HG03342 (cell line): ENCODE measurements at regions not wholly inside any gene's neighbourhood (a gene's known extent, or its start where the extent isn't known, plus 50 kb on each side); places are given as distances from the start of the nearest gene placed in this dataset.
"Not testable (repeated sequence)": the region's sequence is repeated elsewhere in the genome, so short reads cannot be mapped to it uniquely, and the experiment has no call there.

Source experiments
- ATAC-seq: cut with Tn5 transposase; IDR thresholded peaks from one replicate; pipeline ENCODE4 v1.9.1; 2021; ENCODE audit warnings: mild to moderate bottlenecking, moderate library complexity; ENCODE audit not compliant: unreplicated experiment

- ATAC-seq, result no peak
These were observed 85.2 kb downstream of the FDX1 start for GRCh38 chr11:110514967-110515366.

GRCh38 chr11:110517381-110517780 lies 87.6 kb downstream of the FDX1 start:
- not testable (repeated sequence) for ATAC-seq

- ATAC-seq, result no peak
These were observed 89.2 kb downstream of the FDX1 start for GRCh38 chr11:110518809-110519514.

GRCh38 chr11:110519796-110520195 lies 90.0 kb downstream of the FDX1 start:
- no peak for ATAC-seq

- ATAC-seq, result no peak
These were observed 92.7 kb downstream of the FDX1 start for GRCh38 chr11:110522471-110522870.

- no peak for ATAC-seq
These were observed 94.5 kb downstream of the FDX1 start for GRCh38 chr11:110524238-110524637.

GRCh38 chr11:110525883-110526282 lies 96.1 kb downstream of the FDX1 start:
- peak; percentile 88 for ATAC-seq

- peak; percentile 42 for ATAC-seq
These were observed 96.6 kb downstream of the FDX1 start for GRCh38 chr11:110526323-110526722.
